GM23248 (cell line): ENCODE measurements at regions not wholly inside any gene's neighbourhood (a gene's known extent, or its start where the extent isn't known, plus 50 kb on each side); places are given as distances from the start of the nearest gene placed in this dataset.

ENCODE experiments used
- EZH2 ChIP-seq: fragments of 200-600 bp; sonication (generic); IDR thresholded peaks from 2 replicates; pipeline ENCODE4 v1.6.1; 2018; ENCODE audit warnings: antibody characterized with exemption, mild to moderate bottlenecking; ENCODE audit not compliant: insufficient read depth, poor library complexity, severe bottlenecking
- EZH2phosphoT487 ChIP-seq: fragments of 200-600 bp; sonication (generic); IDR thresholded peaks from 2 replicates; pipeline ENCODE4 v1.6.1; 2018; ENCODE audit warnings: antibody characterized with exemption, moderate library complexity, mild to moderate bottlenecking, low read depth; ENCODE audit not compliant: insufficient read depth

GRCh38 chr20:19874040-19874727 is 116.1 kb downstream of the RIN2 start:
- TF ChIP-seq EZH2 (no peak), EZH2phosphoT487 (no peak)
